Body of pancreas (tissue), 4 donors: ENCODE measurements at regions not wholly inside any gene's neighbourhood (a gene's known extent, or its start where the extent isn't known, plus 50 kb on each side); places are given as distances from the start of the nearest gene placed in this dataset.

Experiments
- CTCF ChIP-seq, 7 experiments: fragments of 450-650 bp in 4 of 7; fragments of 200-600 bp in 3 of 7; sonication (generic) in 3 of 7; IDR thresholded peaks; one replicate each; pipeline ENCODE4 v1.5.1; 2016 to 2019; ENCODE audit warnings: antibody characterized with exemption in 7 of 7
- POLR2A ChIP-seq, 3 donors: fragments of 450-650 bp; IDR thresholded peaks; one replicate each; pipeline ENCODE4 v1.6.1; 2016; ENCODE audit warnings: antibody characterized with exemption in 3 of 3, mild to moderate bottlenecking in 2 of 3

GRCh38 chr10:10209167-10209566 lies 808.5 kb upstream of the CELF2 start:
- TF ChIP-seq CTCF (IDR thresholded peaks at IDR 0.05) (no peak), POLR2A (IDR thresholded peaks at IDR 0.05) (no peak)
